ENCODE measurements at regions not wholly inside any gene's neighbourhood (a gene's known extent, or its start where the extent isn't known, plus 50 kb on each side); places are given as distances from the start of the nearest gene placed in this dataset.

DNA sequence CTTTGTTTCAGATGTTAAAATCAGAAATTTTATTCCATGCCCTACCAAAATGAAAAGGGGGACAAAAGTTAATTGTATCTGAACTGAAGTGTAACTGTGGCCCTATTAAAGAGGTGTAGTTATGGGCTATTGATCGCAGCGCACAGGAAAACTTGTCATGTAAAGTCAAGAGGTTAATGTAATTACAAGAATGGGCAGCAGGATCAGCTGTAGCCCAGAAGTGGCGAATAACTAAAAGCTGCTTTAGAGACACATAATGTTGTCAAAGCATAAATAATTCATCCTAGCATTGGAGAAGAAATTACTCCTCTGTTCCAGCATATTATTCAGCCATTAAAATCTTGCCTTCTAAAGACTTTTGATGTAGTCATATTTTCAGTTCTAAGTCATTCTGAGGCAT, 211.8 kb downstream of the EPHA4 start:
- ChIA-PET POLR2A (no interaction called here), CTCF (no interaction called here)
- DNase-seq (ENCODE audit: extremely low spot score), result no peak
- no peak for TF ChIP-seq ZNF384 (IDR thresholded peaks at IDR 0.05)
- no peak for TF ChIP-seq ARNT (IDR thresholded peaks at IDR 0.05)
- TF ChIP-seq SUZ12 (IDR thresholded peaks at IDR 0.05), result no peak
- no peak for TF ChIP-seq BHLHE40 (IDR thresholded peaks at IDR 0.05; ENCODE audit: borderline replicate concordance)
- TF ChIP-seq FOXA1 (IDR thresholded peaks at IDR 0.05), result no peak
- no peak for TF ChIP-seq FOXM1 (IDR thresholded peaks at IDR 0.05; ENCODE audit: borderline replicate concordance)
- TF ChIP-seq HDGF (IDR thresholded peaks at IDR 0.05; ENCODE audit: borderline replicate concordance), result no peak
- no peak for TF ChIP-seq LEF1 (IDR thresholded peaks at IDR 0.05; ENCODE audit: borderline replicate concordance)
- no peak for TF ChIP-seq L3MBTL2 (conservative IDR thresholded peaks at IDR 0.05)
- no peak for TF ChIP-seq SP1 (IDR thresholded peaks at IDR 0.05)
- no peak for TF ChIP-seq FOXK2 (IDR thresholded peaks at IDR 0.05)

DNA sequence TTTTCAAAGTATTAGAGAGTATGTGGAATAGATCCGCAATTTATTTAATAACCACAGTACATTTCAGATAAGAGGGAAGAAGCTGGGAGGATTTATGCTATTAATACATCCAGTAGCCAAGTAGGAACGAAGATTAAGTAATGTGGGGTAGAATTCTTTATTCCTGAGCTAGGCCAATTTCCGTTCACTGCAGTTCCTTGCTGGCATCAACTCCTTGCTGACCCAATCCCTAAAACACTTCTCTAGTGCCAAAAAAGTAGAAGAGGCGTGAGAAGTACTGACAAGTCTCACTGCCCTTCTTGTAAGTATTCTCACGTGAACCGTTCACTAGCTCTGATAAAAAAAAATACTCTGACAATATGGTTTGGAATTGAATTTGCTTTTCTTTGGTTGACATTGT, 211.4 kb downstream of the EPHA4 start:
- ChIA-PET POLR2A (no interaction called here), CTCF (no interaction called here)
- no peak for DNase-seq (ENCODE audit: extremely low spot score)
- no peak for TF ChIP-seq HDGF (IDR thresholded peaks at IDR 0.05; ENCODE audit: borderline replicate concordance)
- TF ChIP-seq CTBP1 (IDR thresholded peaks at IDR 0.05; ENCODE audit: borderline replicate concordance), result no peak

DNA sequence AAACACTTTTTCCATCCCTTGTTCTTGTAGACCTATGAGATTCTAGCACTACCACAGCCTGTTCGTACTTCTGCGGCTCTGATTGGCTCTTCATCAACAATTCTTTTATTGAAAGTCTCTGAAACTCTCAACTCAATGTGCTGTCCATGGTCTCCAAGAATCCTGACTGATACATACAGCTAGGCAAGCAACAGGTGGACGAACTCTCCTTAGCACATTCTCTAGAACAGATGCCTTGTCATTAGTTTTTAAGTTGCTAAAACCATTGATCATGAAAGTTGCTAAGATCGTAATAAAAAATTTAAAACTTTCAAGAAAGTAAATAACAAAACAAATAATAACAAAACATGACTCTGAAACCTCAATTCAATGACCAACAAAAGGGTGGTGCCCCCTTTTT, 210.5 kb downstream of the EPHA4 start:
- CTCF ChIA-PET, result no interaction called here
- no peak for DNase-seq (ENCODE audit: extremely low spot score)
- TF ChIP-seq HDGF (IDR thresholded peaks at IDR 0.05; ENCODE audit: borderline replicate concordance) (no peak), SP1 (IDR thresholded peaks at IDR 0.05) (no peak), FOXK2 (IDR thresholded peaks at IDR 0.05) (no peak), FOXA1 (IDR thresholded peaks at IDR 0.05) (no peak), SUZ12 (IDR thresholded peaks at IDR 0.05) (no peak), TARDBP (IDR thresholded peaks at IDR 0.05) (no peak), BHLHE40 (IDR thresholded peaks at IDR 0.05; ENCODE audit: borderline replicate concordance) (no peak), ELF4 (IDR thresholded peaks at IDR 0.05) (no peak), ARNT (IDR thresholded peaks at IDR 0.05) (no peak), LEF1 (IDR thresholded peaks at IDR 0.05; ENCODE audit: borderline replicate concordance) (no peak), NFRKB (IDR thresholded peaks at IDR 0.05) (no peak), L3MBTL2 (conservative IDR thresholded peaks at IDR 0.05) (no peak), ZNF384 (IDR thresholded peaks at IDR 0.05) (no peak)
- TF ChIP-seq, protein P1, sequence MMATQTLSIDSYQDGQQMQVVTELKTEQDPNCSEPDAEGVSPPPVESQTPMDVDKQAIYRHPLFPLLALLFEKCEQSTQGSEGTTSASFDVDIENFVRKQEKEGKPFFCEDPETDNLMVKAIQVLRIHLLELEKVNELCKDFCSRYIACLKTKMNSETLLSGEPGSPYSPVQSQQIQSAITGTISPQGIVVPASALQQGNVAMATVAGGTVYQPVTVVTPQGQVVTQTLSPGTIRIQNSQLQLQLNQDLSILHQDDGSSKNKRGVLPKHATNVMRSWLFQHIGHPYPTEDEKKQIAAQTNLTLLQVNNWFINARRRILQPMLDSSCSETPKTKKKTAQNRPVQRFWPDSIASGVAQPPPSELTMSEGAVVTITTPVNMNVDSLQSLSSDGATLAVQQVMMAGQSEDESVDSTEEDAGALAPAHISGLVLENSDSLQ (IDR thresholded peaks at IDR 0.05), result no peak
- POLR2A ChIA-PET, result no interaction called here

DNA sequence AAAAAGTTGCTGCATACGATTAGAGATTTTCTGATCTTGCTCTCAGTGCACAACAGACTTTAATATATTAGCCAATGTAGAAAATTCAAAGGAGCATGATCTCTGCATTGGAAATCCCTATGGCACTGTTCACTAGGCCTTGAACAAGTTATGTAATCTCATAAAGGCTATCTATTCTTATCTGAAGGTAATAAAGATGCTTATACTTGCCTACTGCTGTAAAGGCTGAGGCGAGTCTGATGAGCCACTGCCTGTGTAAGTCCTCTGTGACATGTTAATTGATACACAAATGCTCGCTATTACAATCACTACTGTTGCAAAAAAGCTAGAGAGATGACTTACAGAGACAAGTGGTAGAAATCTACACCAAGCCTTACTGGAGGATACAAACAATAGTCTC, 207.4 kb downstream of the EPHA4 start:
- ChIA-PET POLR2A (no interaction called here), CTCF (no interaction called here)
- TF ChIP-seq SUZ12 (IDR thresholded peaks at IDR 0.05) (no peak), ARNT (IDR thresholded peaks at IDR 0.05) (no peak), L3MBTL2 (conservative IDR thresholded peaks at IDR 0.05) (no peak), LEF1 (IDR thresholded peaks at IDR 0.05; ENCODE audit: borderline replicate concordance) (no peak), BHLHE40 (IDR thresholded peaks at IDR 0.05; ENCODE audit: borderline replicate concordance) (no peak)
- DNase-seq (ENCODE audit: extremely low spot score), result no peak

Measured in HEK293T (cell line).